ENCODE measurements at regions not wholly inside any gene's neighbourhood (a gene's known extent, or its start where the extent isn't known, plus 50 kb on each side); places are given as distances from the start of the nearest gene placed in this dataset.

- no peak for DNase-seq
- Histone ChIP-seq H3K36me3 (no peaks in the 10 kb centered on the region), H3K27me3 (no peaks in the 10 kb centered on the region), H3K4me3 (ENCODE audit: low read depth, low read length) (no peak overlapping the region), H3K4me1 (no peaks in the 10 kb centered on the region), H3K9me3 (no peaks in the 10 kb centered on the region; the same call in 1 of the 2 replicates)
- TF ChIP-seq CTCF (IDR thresholded peaks at IDR 0.05; ENCODE audit: low read depth, low read length): no peak
These were observed 695.1 kb downstream of the TAF11L14 start for GRCh38 chr5:18329328-18329727.

GRCh38 chr5:18333841-18334240 lies 699.6 kb downstream of the TAF11L14 start:
- no peak for DNase-seq
- Histone ChIP-seq H3K27me3 (no peaks in the 10 kb centered on the region), H3K36me3 (no peaks in the 10 kb centered on the region), H3K9me3 (no peaks in the 10 kb centered on the region; the same call in 1 of the 2 replicates), H3K4me3 (ENCODE audit: low read depth, low read length) (no peak overlapping the region), H3K4me1 (peaks cover 3% of the 10 kb centered on the region; the same call in 1 of the 2 replicates)
- no peak for TF ChIP-seq CTCF (IDR thresholded peaks at IDR 0.05; ENCODE audit: low read depth, low read length)

GRCh38 chr5:18334949-18335348 lies 700.7 kb downstream of the TAF11L14 start:
- no peak for DNase-seq
- Histone ChIP-seq H3K27me3 (no peaks in the 10 kb centered on the region), H3K9me3 (no peaks in the 10 kb centered on the region; the same call in 1 of the 2 replicates), H3K4me3 (ENCODE audit: low read depth, low read length) (no peak overlapping the region), H3K36me3 (no peaks in the 10 kb centered on the region), H3K4me1 (peaks cover 3% of the 10 kb centered on the region; the same call in 1 of the 2 replicates)
- TF ChIP-seq CTCF (IDR thresholded peaks at IDR 0.05; ENCODE audit: low read depth, low read length): no peak

GRCh38 chr5:18354828-18355227 lies 720.6 kb downstream of the TAF11L14 start:
- H3K27me3 ChIP-seq: no peaks in the 10 kb centered on the region
- no peak overlapping the region for H3K4me3 ChIP-seq (ENCODE audit: low read depth, low read length)
- TF ChIP-seq CTCF (IDR thresholded peaks at IDR 0.05; ENCODE audit: low read depth, low read length): no peak
- H3K4me1 ChIP-seq: no peaks in the 10 kb centered on the region
- no peaks in the 10 kb centered on the region for H3K9me3 ChIP-seq
- H3K36me3 ChIP-seq: no peaks in the 10 kb centered on the region
- no peak for DNase-seq

GRCh38 chr5:18357486-18357885 lies 723.2 kb downstream of the TAF11L14 start:
- no peaks in the 10 kb centered on the region for H3K4me1 ChIP-seq
- DNase-seq: no peak
- TF ChIP-seq CTCF (IDR thresholded peaks at IDR 0.05; ENCODE audit: low read depth, low read length): no peak
- no peaks in the 10 kb centered on the region for H3K36me3 ChIP-seq
- H3K9me3 ChIP-seq: no peaks in the 10 kb centered on the region
- no peak overlapping the region for H3K4me3 ChIP-seq (ENCODE audit: low read depth, low read length)
- H3K27me3 ChIP-seq: no peaks in the 10 kb centered on the region

- no peak for TF ChIP-seq CTCF (IDR thresholded peaks at IDR 0.05; ENCODE audit: low read depth, low read length)
- no peak overlapping the region for H3K4me3 ChIP-seq (ENCODE audit: low read depth, low read length)
- no peaks in the 10 kb centered on the region for H3K9me3 ChIP-seq
- no peak for DNase-seq
- H3K36me3 ChIP-seq: no peaks in the 10 kb centered on the region
- H3K27me3 ChIP-seq: no peaks in the 10 kb centered on the region
- H3K4me1 ChIP-seq: peaks cover 5% of the 10 kb centered on the region; the same call in 1 of the 2 replicates
These were observed 732.0 kb downstream of the TAF11L14 start for GRCh38 chr5:18366234-18366633.
